ENCODE measurements at regions not wholly inside any gene's neighbourhood (a gene's known extent, or its start where the extent isn't known, plus 50 kb on each side); places are given as distances from the start of the nearest gene placed in this dataset.
"Not testable (repeated sequence)": the region's sequence is repeated elsewhere in the genome, so short reads cannot be mapped to it uniquely, and the experiment has no call there.

- Mint-ChIP-seq H3K36me3 (ENCODE audit: low read depth) (no peaks in the 10 kb centered on the region), H3K9me3 (no peaks in the 10 kb centered on the region), H3K27ac (no peak overlapping the region), H3K4me3 (no peak overlapping the region), H3K4me1 (ENCODE audit: low read depth) (peaks cover 9% of the 10 kb centered on the region), H3K27me3 (no peaks in the 10 kb centered on the region)
Measured at GRCh38 chr1:91597215-91597614, 96.6 kb downstream of the CDC7 start.

- H3K9me3 Mint-ChIP-seq = no peaks in the 10 kb centered on the region
- H3K4me3 Mint-ChIP-seq = no peak overlapping the region
- no peaks in the 10 kb centered on the region for H3K27me3 Mint-ChIP-seq
- H3K36me3 Mint-ChIP-seq (ENCODE audit: low read depth) = no peaks in the 10 kb centered on the region
- peak overlapping the region; percentile 28 for H3K27ac Mint-ChIP-seq
- peaks cover 14% of the 10 kb centered on the region for H3K4me1 Mint-ChIP-seq (ENCODE audit: low read depth)
Measured at GRCh38 chr1:91600431-91601337, 100.0 kb downstream of the CDC7 start.

- Mint-ChIP-seq H3K4me3 (no peak overlapping the region), H3K27ac (no peak overlapping the region), H3K9me3 (no peaks in the 10 kb centered on the region), H3K36me3 (ENCODE audit: low read depth) (no peaks in the 10 kb centered on the region), H3K4me1 (ENCODE audit: low read depth) (peaks cover 11% of the 10 kb centered on the region), H3K27me3 (no peaks in the 10 kb centered on the region)
Measured at GRCh38 chr1:91601554-91602376, 101.1 kb downstream of the CDC7 start.

GRCh38 chr1:91603409-91603808 is 102.8 kb downstream of the CDC7 start:
- Mint-ChIP-seq H3K27ac (peak overlapping the region; percentile 72), H3K4me3 (no peak overlapping the region)

GRCh38 chr1:91604632-91605031 is 104.0 kb downstream of the CDC7 start:
- peaks cover 11% of the 10 kb centered on the region for H3K4me1 Mint-ChIP-seq (ENCODE audit: low read depth)
- no peaks in the 10 kb centered on the region for H3K27me3 Mint-ChIP-seq
- H3K4me3 Mint-ChIP-seq = no peak overlapping the region
- H3K27ac Mint-ChIP-seq = no peak overlapping the region
- no peaks in the 10 kb centered on the region for H3K9me3 Mint-ChIP-seq
- no peaks in the 10 kb centered on the region for H3K36me3 Mint-ChIP-seq (ENCODE audit: low read depth)

More at GRCh38 chr1:91603409-91603808, 102.8 kb downstream of the CDC7 start:
- Mint-ChIP-seq H3K4me1 (ENCODE audit: low read depth) (peaks cover 11% of the 10 kb centered on the region), H3K36me3 (ENCODE audit: low read depth) (no peaks in the 10 kb centered on the region), H3K27me3 (no peaks in the 10 kb centered on the region), H3K9me3 (no peaks in the 10 kb centered on the region)

- no peaks in the 10 kb centered on the region for H3K9me3 Mint-ChIP-seq
- H3K36me3 Mint-ChIP-seq (ENCODE audit: low read depth) = no peaks in the 10 kb centered on the region
- no peaks in the 10 kb centered on the region for H3K27me3 Mint-ChIP-seq
- H3K4me3 Mint-ChIP-seq = no peak overlapping the region
- H3K27ac Mint-ChIP-seq = no peak overlapping the region
- peaks cover 11% of the 10 kb centered on the region for H3K4me1 Mint-ChIP-seq (ENCODE audit: low read depth)
Measured at GRCh38 chr1:91605566-91605965, 104.9 kb downstream of the CDC7 start.

- Mint-ChIP-seq H3K36me3 (ENCODE audit: low read depth) (no peaks in the 10 kb centered on the region), H3K27ac (no peak overlapping the region), H3K4me3 (no peak overlapping the region), H3K27me3 (no peaks in the 10 kb centered on the region), H3K9me3 (no peaks in the 10 kb centered on the region), H3K4me1 (ENCODE audit: low read depth) (peaks cover 11% of the 10 kb centered on the region)
Measured at GRCh38 chr1:91606546-91607078, 106.0 kb downstream of the CDC7 start.

GRCh38 chr1:91607686-91608085 is 107.0 kb downstream of the CDC7 start:
- H3K36me3 Mint-ChIP-seq (ENCODE audit: low read depth); H3K9me3 Mint-ChIP-seq; H3K27me3 Mint-ChIP-seq; H3K4me3 Mint-ChIP-seq; H3K27ac Mint-ChIP-seq: not testable (repeated sequence)
- H3K4me1 Mint-ChIP-seq (ENCODE audit: low read depth) = peaks cover 11% of the 10 kb centered on the region

GRCh38 chr1:91608876-91609275 is 108.2 kb downstream of the CDC7 start:
- H3K36me3 Mint-ChIP-seq (ENCODE audit: low read depth) = no peaks in the 10 kb centered on the region
- H3K27me3 Mint-ChIP-seq = no peaks in the 10 kb centered on the region
- H3K27ac Mint-ChIP-seq = no peak overlapping the region
- no peaks in the 10 kb centered on the region for H3K9me3 Mint-ChIP-seq
- H3K4me3 Mint-ChIP-seq = no peak overlapping the region
- peaks cover under 1% of the 10 kb centered on the region for H3K4me1 Mint-ChIP-seq (ENCODE audit: low read depth)

GRCh38 chr1:91609551-91609950 is 108.9 kb downstream of the CDC7 start:
- H3K27me3 Mint-ChIP-seq = no peaks in the 10 kb centered on the region
- no peaks in the 10 kb centered on the region for H3K9me3 Mint-ChIP-seq
- H3K27ac Mint-ChIP-seq = no peak overlapping the region
- H3K4me1 Mint-ChIP-seq (ENCODE audit: low read depth) = no peaks in the 10 kb centered on the region
- no peaks in the 10 kb centered on the region for H3K36me3 Mint-ChIP-seq (ENCODE audit: low read depth)
- H3K4me3 Mint-ChIP-seq = no peak overlapping the region

GRCh38 chr1:91610102-91610501 is 109.5 kb downstream of the CDC7 start:
- H3K4me1 Mint-ChIP-seq (ENCODE audit: low read depth) = no peaks in the 10 kb centered on the region
- H3K4me3 Mint-ChIP-seq = no peak overlapping the region
- H3K27me3 Mint-ChIP-seq = no peaks in the 10 kb centered on the region
- H3K27ac Mint-ChIP-seq = no peak overlapping the region
- no peaks in the 10 kb centered on the region for H3K36me3 Mint-ChIP-seq (ENCODE audit: low read depth)
- H3K9me3 Mint-ChIP-seq = no peaks in the 10 kb centered on the region

- Mint-ChIP-seq H3K9me3 (no peaks in the 10 kb centered on the region), H3K27me3 (no peaks in the 10 kb centered on the region), H3K4me1 (ENCODE audit: low read depth) (no peaks in the 10 kb centered on the region), H3K4me3 (no peak overlapping the region), H3K27ac (no peak overlapping the region), H3K36me3 (ENCODE audit: low read depth) (no peaks in the 10 kb centered on the region)
Measured at GRCh38 chr1:91610789-91611188, 110.1 kb downstream of the CDC7 start.

GRCh38 chr1:91611483-91611917 is 110.8 kb downstream of the CDC7 start:
- no peaks in the 10 kb centered on the region for H3K9me3 Mint-ChIP-seq
- no peak overlapping the region for H3K4me3 Mint-ChIP-seq
- no peak overlapping the region for H3K27ac Mint-ChIP-seq
- no peaks in the 10 kb centered on the region for H3K36me3 Mint-ChIP-seq (ENCODE audit: low read depth)
- no peaks in the 10 kb centered on the region for H3K4me1 Mint-ChIP-seq (ENCODE audit: low read depth)
- no peaks in the 10 kb centered on the region for H3K27me3 Mint-ChIP-seq

GRCh38 chr1:91613595-91613994 is 112.9 kb downstream of the CDC7 start:
- Mint-ChIP-seq H3K36me3 (ENCODE audit: low read depth) (no peaks in the 10 kb centered on the region), H3K9me3 (no peaks in the 10 kb centered on the region), H3K27ac (peak overlapping the region; percentile 40), H3K27me3 (peaks cover 3% of the 10 kb centered on the region), H3K4me1 (ENCODE audit: low read depth) (peaks cover 7% of the 10 kb centered on the region), H3K4me3 (no peak overlapping the region)

- H3K27me3 Mint-ChIP-seq = peaks cover 7% of the 10 kb centered on the region
- no peak overlapping the region for H3K4me3 Mint-ChIP-seq
- peaks cover 7% of the 10 kb centered on the region for H3K4me1 Mint-ChIP-seq (ENCODE audit: low read depth)
- H3K27ac Mint-ChIP-seq = no peak overlapping the region
- H3K9me3 Mint-ChIP-seq = no peaks in the 10 kb centered on the region
- H3K36me3 Mint-ChIP-seq (ENCODE audit: low read depth) = no peaks in the 10 kb centered on the region
Measured at GRCh38 chr1:91616712-91617111, 116.1 kb downstream of the CDC7 start.

Measured in stimulated activated naive CD8-positive, alpha-beta T cell treated with anti-CD3 and anti-CD28 coated beads, Interleukin-15, Interleukin-2, amounts not matched to agents 100 ng/mL and 50 ng/mL, for 24 hours (primary cell).